Kidney tubule cell (primary cell): ENCODE measurements at regions not wholly inside any gene's neighbourhood (a gene's known extent, or its start where the extent isn't known, plus 50 kb on each side); places are given as distances from the start of the nearest gene placed in this dataset.

Experiments
- DNase-seq: peaks from one replicate; pipeline ENCODE4 v3.0.0-alpha.2; 2018; ENCODE audit warnings: low spot score

GRCh38 chr7:26049081-26049480, 102.9 kb upstream of the NFE2L3 start:
- peak; percentile 46 for DNase-seq

- DNase-seq: no peak
Measured at GRCh38 chr7:26051021-26051420, 101.0 kb upstream of the NFE2L3 start.

GRCh38 chr7:26052706-26053105, 99.3 kb upstream of the NFE2L3 start:
- peak; percentile 99 for DNase-seq

- DNase-seq: no peak
Measured at GRCh38 chr7:26054386-26054785, 97.6 kb upstream of the NFE2L3 start.

- DNase-seq: no peak
Measured at GRCh38 chr7:26055241-26055640, 96.8 kb upstream of the NFE2L3 start.

GRCh38 chr7:26060733-26061677, 91.0 kb upstream of the NFE2L3 start:
- DNase-seq: no peak

- DNase-seq: peak; percentile 72
Measured at GRCh38 chr7:26061678-26062603, 90.1 kb upstream of the NFE2L3 start.

GRCh38 chr7:26065652-26066051, 86.3 kb upstream of the NFE2L3 start:
- DNase-seq: no peak

- no peak for DNase-seq
Measured at GRCh38 chr7:26066736-26067135, 85.3 kb upstream of the NFE2L3 start.

GRCh38 chr7:26070290-26070689, 81.7 kb upstream of the NFE2L3 start:
- peak; percentile 5 for DNase-seq

GRCh38 chr7:26071622-26072456, 80.2 kb upstream of the NFE2L3 start:
- DNase-seq: no peak

GRCh38 chr7:26073041-26073440, 79.0 kb upstream of the NFE2L3 start:
- no peak for DNase-seq

- no peak for DNase-seq
Measured at GRCh38 chr7:26074919-26075318, 77.1 kb upstream of the NFE2L3 start.

GRCh38 chr7:26076691-26077090, 75.3 kb upstream of the NFE2L3 start:
- DNase-seq: no peak

- DNase-seq: peak; percentile 71
Measured at GRCh38 chr7:26078437-26079336, 73.3 kb upstream of the NFE2L3 start.

- no peak for DNase-seq
Measured at GRCh38 chr7:26081638-26082037, 70.4 kb upstream of the NFE2L3 start.

GRCh38 chr7:26083113-26083512, 68.9 kb upstream of the NFE2L3 start:
- peak; percentile 48 for DNase-seq

- DNase-seq: no peak
Measured at GRCh38 chr7:26084418-26084817, 67.6 kb upstream of the NFE2L3 start.

- no peak for DNase-seq
Measured at GRCh38 chr7:26085771-26086170, 66.2 kb upstream of the NFE2L3 start.

GRCh38 chr7:26087321-26088091, 64.5 kb upstream of the NFE2L3 start:
- DNase-seq: no peak
